ENCODE measurements at regions not wholly inside any gene's neighbourhood (a gene's known extent, or its start where the extent isn't known, plus 50 kb on each side); places are given as distances from the start of the nearest gene placed in this dataset.

DNA sequence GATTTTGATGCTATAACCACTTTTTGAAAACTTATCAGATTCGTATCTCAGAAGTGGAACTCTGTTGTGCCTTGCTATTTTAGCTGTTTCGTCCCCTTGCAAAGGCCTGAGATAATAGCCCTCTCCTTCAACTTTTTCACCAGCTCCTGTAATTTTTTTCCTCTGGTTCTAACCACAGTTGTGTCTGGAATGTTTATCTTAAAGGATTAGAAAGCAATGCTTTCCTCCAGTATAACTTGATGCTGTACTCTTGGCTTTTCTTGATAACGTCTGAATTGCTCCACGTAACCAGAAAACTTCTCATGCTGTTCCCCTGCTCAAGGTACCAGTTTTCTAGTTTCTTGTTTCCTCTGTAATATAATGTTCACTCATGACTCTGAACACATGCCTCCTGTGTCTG is 209.4 kb downstream of the DTWD2 start:
- no peak overlapping the region for H3K27ac ChIP-seq
- intact Hi-C loops (cut with DNase I), result no loop called here
- DNase-seq, result no peak
- H3K36me3 ChIP-seq, result no peaks in the 10 kb centered on the region
- H3K4me3 ChIP-seq (replicated peaks in 1 of 3), result no peak overlapping the region
- TF ChIP-seq, protein P1, sequence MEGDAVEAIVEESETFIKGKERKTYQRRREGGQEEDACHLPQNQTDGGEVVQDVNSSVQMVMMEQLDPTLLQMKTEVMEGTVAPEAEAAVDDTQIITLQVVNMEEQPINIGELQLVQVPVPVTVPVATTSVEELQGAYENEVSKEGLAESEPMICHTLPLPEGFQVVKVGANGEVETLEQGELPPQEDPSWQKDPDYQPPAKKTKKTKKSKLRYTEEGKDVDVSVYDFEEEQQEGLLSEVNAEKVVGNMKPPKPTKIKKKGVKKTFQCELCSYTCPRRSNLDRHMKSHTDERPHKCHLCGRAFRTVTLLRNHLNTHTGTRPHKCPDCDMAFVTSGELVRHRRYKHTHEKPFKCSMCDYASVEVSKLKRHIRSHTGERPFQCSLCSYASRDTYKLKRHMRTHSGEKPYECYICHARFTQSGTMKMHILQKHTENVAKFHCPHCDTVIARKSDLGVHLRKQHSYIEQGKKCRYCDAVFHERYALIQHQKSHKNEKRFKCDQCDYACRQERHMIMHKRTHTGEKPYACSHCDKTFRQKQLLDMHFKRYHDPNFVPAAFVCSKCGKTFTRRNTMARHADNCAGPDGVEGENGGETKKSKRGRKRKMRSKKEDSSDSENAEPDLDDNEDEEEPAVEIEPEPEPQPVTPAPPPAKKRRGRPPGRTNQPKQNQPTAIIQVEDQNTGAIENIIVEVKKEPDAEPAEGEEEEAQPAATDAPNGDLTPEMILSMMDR (IDR thresholded peaks at IDR 0.05), result no peak
- no peak for TF ChIP-seq POLR2A (IDR thresholded peaks at IDR 0.05)
- no peaks in the 10 kb centered on the region for H3K4me1 ChIP-seq
- H3K27me3 ChIP-seq, result no peaks in the 10 kb centered on the region
- 80 to 85% methylated on average over 4 of the region's 4 CpGs for WGBS, 2 donors
- H3K9me3 ChIP-seq, result no peaks in the 10 kb centered on the region

DNA sequence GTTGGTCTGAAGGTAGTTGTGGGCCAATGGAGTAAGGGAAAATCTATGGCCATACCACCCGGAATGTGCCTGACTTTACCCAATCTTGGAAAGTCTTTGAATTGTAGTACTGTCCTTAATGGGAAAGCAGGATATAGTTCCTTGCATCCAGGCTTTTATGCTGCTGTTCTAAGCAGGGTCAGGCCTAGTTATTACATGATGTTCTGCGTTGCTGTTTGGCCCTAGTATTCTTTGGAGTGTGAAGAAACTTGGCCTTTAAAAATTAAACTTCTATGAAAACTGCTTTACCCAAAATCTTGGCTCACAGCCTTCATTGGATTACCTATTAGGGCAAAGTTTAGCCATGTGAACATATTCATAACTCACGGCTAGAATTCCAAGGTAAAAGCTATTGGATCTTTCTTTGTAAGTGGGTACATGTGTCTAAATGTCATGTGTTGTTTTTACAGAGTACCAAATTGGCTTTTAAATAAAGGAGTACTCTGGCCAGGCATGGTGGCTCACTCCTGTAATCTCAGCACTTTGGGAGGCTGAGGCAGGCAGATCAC is 211.1 kb downstream of the DTWD2 start:
- intact Hi-C loops (cut with DNase I), result no loop called here

DNA sequence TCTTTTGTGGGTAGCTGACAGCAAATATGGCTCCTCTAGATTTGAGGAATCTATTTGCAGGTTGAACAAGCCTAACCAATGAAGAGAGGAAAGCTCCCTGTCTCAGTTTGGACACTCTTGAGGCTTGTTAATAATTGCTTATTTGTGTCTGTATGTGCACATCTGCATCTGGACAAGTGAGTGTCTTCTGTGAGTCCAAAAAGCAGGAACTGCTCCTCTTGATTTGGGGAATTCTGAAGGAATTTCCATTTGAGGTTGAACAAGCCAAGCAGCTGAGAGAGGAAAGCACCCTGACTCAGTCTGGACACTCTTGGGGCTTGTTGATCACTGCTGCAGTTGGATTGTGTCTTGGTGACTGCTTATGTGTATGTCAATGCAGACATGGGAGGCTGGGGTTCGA is 211.6 kb downstream of the DTWD2 start:
- 92 to 100% methylated on average over 1 of the region's 1 CpG for WGBS, 2 donors
- no peaks in the 10 kb centered on the region for H3K4me1 ChIP-seq
- H3K27me3 ChIP-seq, result no peaks in the 10 kb centered on the region
- no peak overlapping the region for H3K4me3 ChIP-seq (replicated peaks in 1 of 3)
- no peak overlapping the region for H3K27ac ChIP-seq
- intact Hi-C loops (cut with DNase I), result no loop called here
- no peak for DNase-seq
- H3K36me3 ChIP-seq, result no peaks in the 10 kb centered on the region
- H3K9me3 ChIP-seq, result no peaks in the 10 kb centered on the region
- TF ChIP-seq, protein P1 (IDR thresholded peaks at IDR 0.05), result no peak
- no peak for TF ChIP-seq POLR2A (IDR thresholded peaks at IDR 0.05)

More for the DNA sequence above, 211.1 kb downstream of the DTWD2 start:
- WGBS, 2 donors, result 78 to 91% methylated on average over 3 of the region's 3 CpGs
- no peaks in the 10 kb centered on the region for H3K27me3 ChIP-seq
- H3K9me3 ChIP-seq, result no peaks in the 10 kb centered on the region
- H3K27ac ChIP-seq, result no peak overlapping the region
- DNase-seq, result no peak
- no peaks in the 10 kb centered on the region for H3K36me3 ChIP-seq
- no peaks in the 10 kb centered on the region for H3K4me1 ChIP-seq
- TF ChIP-seq, protein P1 (IDR thresholded peaks at IDR 0.05), result no peak
- TF ChIP-seq POLR2A (IDR thresholded peaks at IDR 0.05), result no peak
- H3K4me3 ChIP-seq (replicated peaks in 1 of 3), result no peak overlapping the region

DNA sequence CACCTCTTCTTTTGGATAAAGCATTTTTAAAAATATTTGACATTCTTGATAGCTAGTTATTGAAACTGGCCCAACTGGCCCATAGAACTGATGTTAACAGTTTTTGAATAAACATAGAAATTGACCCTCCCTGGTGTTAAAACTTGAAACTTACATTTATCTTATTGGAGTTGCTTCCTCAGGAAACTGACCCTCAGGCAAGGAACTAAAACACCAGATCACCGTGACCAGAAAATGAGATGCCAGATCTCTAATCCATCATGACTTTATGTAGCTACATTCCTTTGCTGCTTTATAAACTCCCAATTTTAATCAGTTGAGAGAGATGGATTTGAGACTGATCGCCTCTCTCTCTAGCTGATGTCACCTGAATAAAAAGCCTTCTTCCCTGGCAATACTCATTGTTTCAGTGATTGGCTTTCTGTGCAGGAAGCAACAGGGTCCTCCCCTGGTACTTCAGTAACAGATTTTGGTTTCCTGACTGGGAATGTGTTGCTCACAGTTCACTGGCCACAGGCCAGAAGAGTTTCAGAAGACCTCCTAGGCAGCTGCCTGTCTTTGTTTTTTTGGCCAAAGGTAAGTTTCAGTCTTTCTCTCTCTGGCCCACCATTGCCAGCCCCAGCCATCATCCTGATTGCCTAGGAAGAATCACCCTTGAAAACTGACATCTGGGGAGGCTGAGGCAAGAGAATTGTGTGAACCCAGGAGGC is 212.4 kb downstream of the DTWD2 start:
- TF ChIP-seq, protein P1 (IDR thresholded peaks at IDR 0.05), result no peak
- no peak for TF ChIP-seq POLR2A (IDR thresholded peaks at IDR 0.05)
- DNase-seq, result no peak
- 74 to 75% methylated on average over 2 of the region's 2 CpGs for WGBS, 2 donors
- Histone ChIP-seq H3K27ac (no peak overlapping the region), H3K9me3 (no peaks in the 10 kb centered on the region), H3K27me3 (no peaks in the 10 kb centered on the region), H3K4me3 (replicated peaks in 1 of 3) (no peak overlapping the region), H3K36me3 (no peaks in the 10 kb centered on the region), H3K4me1 (no peaks in the 10 kb centered on the region)
- intact Hi-C loops (cut with DNase I), result no loop called here

DNA sequence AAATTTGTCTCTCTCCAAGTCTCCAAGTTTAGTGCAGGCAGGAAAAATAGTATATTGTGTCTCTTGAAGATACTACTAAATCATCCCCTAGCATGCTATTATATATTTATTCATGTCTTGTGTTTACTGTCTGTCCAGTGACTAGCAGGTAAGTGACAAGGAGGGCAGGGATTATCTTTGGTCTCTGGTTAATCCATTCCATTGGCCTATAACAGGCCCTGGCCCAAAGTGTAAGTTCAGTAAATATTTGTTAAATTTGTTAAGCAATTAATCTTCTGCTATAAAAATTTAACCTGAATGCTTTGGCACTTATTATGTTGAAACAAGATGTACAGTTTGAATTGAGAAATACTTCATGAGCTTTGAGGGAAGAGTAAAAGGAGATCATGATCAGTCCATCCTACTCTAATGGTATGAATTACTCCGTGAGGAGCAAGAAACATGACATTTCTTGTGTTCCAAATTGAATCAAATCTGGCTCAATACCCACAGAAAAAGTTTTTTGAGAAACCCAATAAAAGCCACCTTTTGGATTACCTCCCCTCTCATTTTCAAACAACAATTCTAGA is 219.7 kb downstream of the DTWD2 start:
- H3K4me1 ChIP-seq, result no peaks in the 10 kb centered on the region
- TF ChIP-seq, protein P1 (IDR thresholded peaks at IDR 0.05), result no peak
- TF ChIP-seq POLR2A (IDR thresholded peaks at IDR 0.05), result no peak
- no peak overlapping the region for H3K4me3 ChIP-seq (replicated peaks in 1 of 3)
- no peak overlapping the region for H3K27ac ChIP-seq
- 88% methylated on average over 1 of the region's 1 CpG for WGBS, 2 donors
- no peaks in the 10 kb centered on the region for H3K27me3 ChIP-seq
- no peaks in the 10 kb centered on the region for H3K9me3 ChIP-seq
- DNase-seq, result no peak
- intact Hi-C loops (cut with DNase I), result no loop called here
- no peaks in the 10 kb centered on the region for H3K36me3 ChIP-seq

Measured in thyroid gland (tissue), 4 donors.